ENCODE measurements at regions not wholly inside any gene's neighbourhood (a gene's known extent, or its start where the extent isn't known, plus 50 kb on each side); places are given as distances from the start of the nearest gene placed in this dataset.

- TF ChIP-seq POLR2A (IDR thresholded peaks at IDR 0.05; ENCODE audit: low read length) (no peak), GATA1 (IDR thresholded peaks at IDR 0.05; ENCODE audit: low read depth, low read length) (no peak)
Observed at GRCh38 chr15:50848349-50848748, 60.1 kb upstream of the AP4E1 start.

Data from erythroblast (primary cell).